ENCODE measurements at regions not wholly inside any gene's neighbourhood (a gene's known extent, or its start where the extent isn't known, plus 50 kb on each side); places are given as distances from the start of the nearest gene placed in this dataset.
"Not testable (repeated sequence)": the region's sequence is repeated elsewhere in the genome, so short reads cannot be mapped to it uniquely, and the experiment has no call there.

DNA sequence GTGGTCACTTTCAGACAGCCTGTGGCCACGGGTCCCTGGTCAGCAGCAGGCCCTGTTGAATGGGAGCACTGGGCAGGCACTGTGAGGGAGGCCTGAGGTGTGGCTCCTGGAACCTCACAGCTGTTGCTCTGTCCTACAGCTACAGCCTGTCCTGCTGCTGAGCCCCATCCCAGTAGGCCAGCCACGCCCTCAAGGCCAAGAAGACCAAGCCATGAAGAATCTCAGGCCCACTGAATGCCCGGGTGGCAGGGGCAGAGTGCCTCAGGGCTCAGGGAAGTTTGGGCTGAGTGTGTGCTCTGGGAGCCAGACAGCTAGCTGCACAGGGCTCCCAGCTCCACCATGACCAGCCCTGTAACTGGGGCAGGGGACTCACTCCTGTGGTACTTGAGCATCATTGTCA, 363.5 kb upstream of the NUPR2 start:
- H3K27me3 ChIP-seq (ENCODE audit: control insufficient read depth in 3 of 3, insufficient read depth in 3 of 3, low read length in 3 of 3) = no peaks in the 10 kb centered on the region
- 40 to 49% (median 44%) methylated on average over 3 of the region's 3 CpGs for WGBS, 3 donors
- no peaks in the 10 kb centered on the region for H3K36me3 ChIP-seq (ENCODE audit: control insufficient read depth in 3 of 3, insufficient read depth in 2 of 3, low read depth in 1 of 3, low read length in 3 of 3)
- no peaks in the 10 kb centered on the region for H3K4me1 ChIP-seq (ENCODE audit: control insufficient read depth in 3 of 3, insufficient read depth in 2 of 3, low read depth in 1 of 3, low read length in 2 of 3)
- FAIRE-seq (no peak), DNase-seq (no peak)
- no peak overlapping the region for H3K27ac ChIP-seq (ENCODE audit: low read depth in 1 of 3, low read length in 2 of 3)
- H3K4me3 ChIP-seq (ENCODE audit: low read depth in 1 of 3, low read length in 3 of 3) = no peak overlapping the region
- peaks cover 6 to 74% of the 10 kb centered on the region in 2 donors for H3K9me3 ChIP-seq (ENCODE audit: control insufficient read depth in 2 of 2, insufficient read depth in 1 of 2, low read depth in 1 of 2, low read length in 1 of 2)

GRCh38 chr7:56479136-56479535, 362.9 kb upstream of the NUPR2 start:
- FAIRE-seq (no peak), DNase-seq (no peak)
- H3K36me3 ChIP-seq (ENCODE audit: control insufficient read depth in 3 of 3, insufficient read depth in 2 of 3, low read depth in 1 of 3, low read length in 3 of 3) = no peaks in the 10 kb centered on the region
- H3K4me1 ChIP-seq (ENCODE audit: control insufficient read depth in 3 of 3, insufficient read depth in 2 of 3, low read depth in 1 of 3, low read length in 2 of 3) = no peaks in the 10 kb centered on the region
- no peak overlapping the region for H3K4me3 ChIP-seq (ENCODE audit: low read depth in 1 of 3, low read length in 3 of 3)
- no peak overlapping the region for H3K27ac ChIP-seq (ENCODE audit: low read depth in 1 of 3, low read length in 2 of 3)
- H3K27me3 ChIP-seq (ENCODE audit: control insufficient read depth in 3 of 3, insufficient read depth in 3 of 3, low read length in 3 of 3) = no peaks in the 10 kb centered on the region
- H3K9me3 ChIP-seq (ENCODE audit: control insufficient read depth in 2 of 2, insufficient read depth in 1 of 2, low read depth in 1 of 2, low read length in 1 of 2) = peaks cover 6 to 73% of the 10 kb centered on the region in 2 donors
- WGBS, 3 donors = 39 to 51% (median 50%) methylated on average over 2 of the region's 2 CpGs

- Histone ChIP-seq H3K9me3 (ENCODE audit: control insufficient read depth in 2 of 2, insufficient read depth in 1 of 2, low read depth in 1 of 2, low read length in 1 of 2) (peaks cover 4 to 72% of the 10 kb centered on the region in 2 donors), H3K27me3 (ENCODE audit: control insufficient read depth in 3 of 3, insufficient read depth in 3 of 3, low read length in 3 of 3) (no peaks in the 10 kb centered on the region), H3K4me3 (ENCODE audit: low read depth in 1 of 3, low read length in 3 of 3) (no peak overlapping the region), H3K36me3 (ENCODE audit: control insufficient read depth in 3 of 3, insufficient read depth in 2 of 3, low read depth in 1 of 3, low read length in 3 of 3) (no peaks in the 10 kb centered on the region), H3K4me1 (ENCODE audit: control insufficient read depth in 3 of 3, insufficient read depth in 2 of 3, low read depth in 1 of 3, low read length in 2 of 3) (no peaks in the 10 kb centered on the region), H3K27ac (ENCODE audit: low read depth in 1 of 3, low read length in 2 of 3) (no peak overlapping the region)
- 46 to 52% (median 46%) methylated on average over 6 of the region's 6 CpGs for WGBS, 3 donors
- no peak for DNase-seq
- FAIRE-seq = no peak
Observed at GRCh38 chr7:56474271-56474670, 358.1 kb upstream of the NUPR2 start.

- FAIRE-seq (no peak), DNase-seq (no peak)
- peaks cover 5 to 60% of the 10 kb centered on the region in 2 donors for H3K9me3 ChIP-seq (ENCODE audit: control insufficient read depth in 2 of 2, insufficient read depth in 1 of 2, low read depth in 1 of 2, low read length in 1 of 2)
- 51 to 56% (median 51%) methylated on average over 2 of the region's 2 CpGs for WGBS, 3 donors
- no peak overlapping the region for H3K4me3 ChIP-seq (ENCODE audit: low read depth in 1 of 3, low read length in 3 of 3)
- no peaks in the 10 kb centered on the region for H3K27me3 ChIP-seq (ENCODE audit: control insufficient read depth in 3 of 3, insufficient read depth in 3 of 3, low read length in 3 of 3)
- no peaks in the 10 kb centered on the region for H3K4me1 ChIP-seq (ENCODE audit: control insufficient read depth in 3 of 3, insufficient read depth in 2 of 3, low read depth in 1 of 3, low read length in 2 of 3)
- H3K27ac ChIP-seq (ENCODE audit: low read depth in 1 of 3, low read length in 2 of 3) = no peak overlapping the region
- no peaks in the 10 kb centered on the region for H3K36me3 ChIP-seq (ENCODE audit: control insufficient read depth in 3 of 3, insufficient read depth in 2 of 3, low read depth in 1 of 3, low read length in 3 of 3)
Observed at GRCh38 chr7:56471811-56472210, 355.6 kb upstream of the NUPR2 start.

DNA sequence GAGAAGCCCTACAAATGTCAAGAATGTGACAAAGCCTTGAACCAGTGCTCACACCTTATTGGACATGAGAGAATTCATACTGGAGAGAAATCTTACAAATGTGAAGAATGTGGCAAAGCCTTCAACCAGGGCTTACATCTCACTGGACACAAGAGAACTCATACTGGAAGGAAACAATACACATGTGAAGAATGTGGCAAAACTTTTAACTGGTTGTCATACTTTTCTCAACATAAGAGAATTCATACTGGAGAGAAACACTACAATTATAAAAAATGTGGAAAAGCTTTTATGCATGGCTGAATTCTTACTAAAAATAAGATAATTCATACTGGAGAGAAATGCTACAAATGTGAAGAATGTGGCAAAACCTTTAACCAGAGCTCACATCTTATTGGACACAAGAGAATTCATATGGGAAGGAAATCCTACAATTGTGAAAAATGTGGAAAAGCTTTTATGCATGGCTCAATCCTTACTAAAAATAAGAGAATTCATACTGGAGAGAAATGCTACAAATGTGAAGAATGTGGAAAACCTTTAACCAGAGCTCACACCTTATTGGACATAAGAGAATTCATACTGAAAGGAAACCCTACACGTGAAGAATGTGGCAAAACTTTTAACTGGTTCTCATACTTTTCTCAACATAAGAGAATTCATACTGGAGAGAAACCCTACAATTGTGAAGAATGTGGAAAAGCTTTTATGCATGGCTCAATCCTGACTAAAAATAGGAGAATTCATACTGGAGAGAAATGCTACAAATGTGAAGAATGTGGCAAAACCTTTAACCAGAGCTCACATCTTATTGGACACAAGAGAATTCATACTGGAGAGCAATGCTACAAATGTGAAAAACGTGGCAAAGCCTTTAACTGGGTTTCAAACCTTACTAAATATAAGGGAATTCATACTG, 350.6 kb upstream of the NUPR2 start:
- H3K36me3 ChIP-seq (ENCODE audit: control insufficient read depth in 3 of 3, insufficient read depth in 2 of 3, low read depth in 1 of 3, low read length in 3 of 3); H3K4me1 ChIP-seq (ENCODE audit: control insufficient read depth in 3 of 3, insufficient read depth in 2 of 3, low read depth in 1 of 3, low read length in 2 of 3); DNase-seq; H3K27ac ChIP-seq (ENCODE audit: low read depth in 1 of 3, low read length in 2 of 3); FAIRE-seq; H3K27me3 ChIP-seq (ENCODE audit: control insufficient read depth in 3 of 3, insufficient read depth in 3 of 3, low read length in 3 of 3); H3K4me3 ChIP-seq (ENCODE audit: low read depth in 1 of 3, low read length in 3 of 3): not testable (repeated sequence)
- peaks cover 8 to 27% of the 10 kb centered on the region in 2 donors for H3K9me3 ChIP-seq (ENCODE audit: control insufficient read depth in 2 of 2, insufficient read depth in 1 of 2, low read depth in 1 of 2, low read length in 1 of 2)
- 19 to 24% (median 20%) methylated on average over 2 of the region's 2 CpGs for whole genome bisulfite sequencing, 3 donors

DNA sequence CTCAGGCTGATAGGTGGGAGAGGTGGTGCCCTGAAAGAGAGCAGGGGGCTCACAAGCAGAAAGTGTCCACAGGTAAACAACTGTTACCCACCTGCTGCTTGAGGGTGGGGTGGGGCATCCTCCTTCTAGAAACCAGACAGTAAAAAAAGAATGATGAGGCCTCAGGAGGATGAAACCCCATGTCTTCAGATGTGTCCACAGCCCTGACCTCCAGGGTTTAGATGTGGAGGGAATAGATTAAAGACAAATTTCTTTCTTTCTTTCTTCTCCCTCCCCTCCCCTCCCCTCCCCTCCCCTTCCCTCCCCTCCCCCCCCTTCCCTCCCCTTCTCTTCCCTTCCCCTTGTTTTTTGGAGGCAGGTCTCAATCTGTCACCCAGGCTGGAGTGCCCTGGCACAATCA, 333.5 kb upstream of the NUPR2 start:
- Histone ChIP-seq H3K4me3 (ENCODE audit: low read depth in 1 of 3, low read length in 3 of 3) (no peak overlapping the region), H3K36me3 (ENCODE audit: control insufficient read depth in 3 of 3, insufficient read depth in 2 of 3, low read depth in 1 of 3, low read length in 3 of 3) (no peaks in the 10 kb centered on the region), H3K27me3 (ENCODE audit: control insufficient read depth in 3 of 3, insufficient read depth in 3 of 3, low read length in 3 of 3) (no peaks in the 10 kb centered on the region), H3K27ac (ENCODE audit: low read depth in 1 of 3, low read length in 2 of 3) (no peak overlapping the region), H3K4me1 (ENCODE audit: control insufficient read depth in 3 of 3, insufficient read depth in 2 of 3, low read depth in 1 of 3, low read length in 2 of 3) (no peaks in the 10 kb centered on the region), H3K9me3 (ENCODE audit: control insufficient read depth in 2 of 2, insufficient read depth in 1 of 2, low read depth in 1 of 2, low read length in 1 of 2) (peaks cover 3 to 31% of the 10 kb centered on the region in 2 donors)
- DNase-seq = no peak
- FAIRE-seq = no peak

DNA sequence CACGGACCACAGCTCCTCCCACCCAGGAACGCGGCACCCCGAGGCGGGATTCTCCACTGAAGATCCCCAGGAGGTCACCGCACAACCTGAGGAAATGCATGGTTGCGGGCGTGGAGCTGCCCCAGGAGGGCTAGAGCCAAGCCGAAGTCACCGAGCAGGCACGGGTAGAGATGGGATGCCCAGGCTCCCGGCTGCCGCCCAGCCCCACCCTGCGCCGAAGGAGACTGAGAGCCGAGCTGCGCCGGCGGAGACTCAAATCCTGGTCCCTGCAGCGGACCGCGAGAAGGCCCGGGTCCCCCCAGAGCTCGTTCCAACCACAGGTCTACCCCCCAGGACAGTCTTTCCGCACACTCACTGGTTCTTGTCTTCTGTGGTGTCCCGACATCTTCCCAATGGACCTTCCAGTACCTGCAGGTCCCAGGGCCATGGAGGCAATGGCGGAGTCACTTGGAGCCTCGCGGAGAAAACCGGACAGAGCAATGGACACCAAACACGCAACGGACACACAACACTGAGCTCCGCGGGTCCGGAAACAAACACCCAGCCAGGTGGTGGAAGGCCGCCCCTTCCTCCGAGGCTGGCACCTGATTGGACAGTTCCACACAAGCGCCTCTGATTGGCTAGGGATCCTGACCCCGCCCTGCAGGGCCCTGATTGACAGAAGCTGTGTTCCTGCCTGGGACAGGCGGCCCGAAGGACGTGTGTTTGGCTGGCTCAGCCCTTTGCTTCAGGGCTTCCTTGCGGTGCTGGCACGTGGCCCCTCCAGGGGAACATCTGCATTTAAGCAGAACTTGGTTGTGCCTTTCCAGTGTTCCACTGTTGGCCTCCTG, 331.9 kb upstream of the NUPR2 start:
- H3K4me1 ChIP-seq (ENCODE audit: control insufficient read depth in 3 of 3, insufficient read depth in 2 of 3, low read depth in 1 of 3, low read length in 2 of 3) = no peaks in the 10 kb centered on the region
- peaks cover 3 to 24% of the 10 kb centered on the region in 2 donors for H3K9me3 ChIP-seq (ENCODE audit: control insufficient read depth in 2 of 2, insufficient read depth in 1 of 2, low read depth in 1 of 2, low read length in 1 of 2)
- H3K27ac ChIP-seq (ENCODE audit: low read depth in 1 of 3, low read length in 2 of 3) = no peak overlapping the region
- WGBS, 3 donors = 44 to 54% (median 48%) methylated on average over 43 to 44 of the region's 44 CpGs
- DNase-seq (no peak), FAIRE-seq (no peak)
- H3K27me3 ChIP-seq (ENCODE audit: control insufficient read depth in 3 of 3, insufficient read depth in 3 of 3, low read length in 3 of 3) = no peaks in the 10 kb centered on the region
- no peak overlapping the region for H3K4me3 ChIP-seq (ENCODE audit: low read depth in 1 of 3, low read length in 3 of 3)
- no peaks in the 10 kb centered on the region for H3K36me3 ChIP-seq (ENCODE audit: control insufficient read depth in 3 of 3, insufficient read depth in 2 of 3, low read depth in 1 of 3, low read length in 3 of 3)

DNA sequence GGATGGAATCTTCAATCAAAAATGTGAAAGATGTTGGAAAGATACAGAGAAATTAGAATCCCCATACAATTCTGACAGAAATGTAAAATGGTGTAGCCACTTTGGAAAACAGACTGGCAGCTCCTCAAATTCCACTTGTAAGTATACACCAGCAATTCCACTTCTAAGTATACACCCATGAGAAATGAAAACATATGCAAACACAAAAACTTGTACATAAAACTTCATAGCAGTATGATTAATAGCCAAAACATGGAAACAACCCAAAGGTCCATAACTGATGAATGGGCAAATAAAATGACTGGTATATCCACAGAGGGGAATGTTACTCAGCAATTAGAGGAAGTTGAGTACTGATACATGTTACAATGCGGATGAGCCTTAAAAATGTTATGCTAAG, 304.3 kb upstream of the NUPR2 start:
- H3K36me3 ChIP-seq (ENCODE audit: control insufficient read depth in 3 of 3, insufficient read depth in 2 of 3, low read depth in 1 of 3, low read length in 3 of 3); FAIRE-seq; H3K4me3 ChIP-seq (ENCODE audit: low read depth in 1 of 3, low read length in 3 of 3); H3K27me3 ChIP-seq (ENCODE audit: control insufficient read depth in 3 of 3, insufficient read depth in 3 of 3, low read length in 3 of 3); H3K4me1 ChIP-seq (ENCODE audit: control insufficient read depth in 3 of 3, insufficient read depth in 2 of 3, low read depth in 1 of 3, low read length in 2 of 3); DNase-seq; H3K27ac ChIP-seq (ENCODE audit: low read depth in 1 of 3, low read length in 2 of 3); H3K9me3 ChIP-seq (ENCODE audit: control insufficient read depth in 2 of 2, insufficient read depth in 1 of 2, low read depth in 1 of 2, low read length in 1 of 2): not testable (repeated sequence)
- WGBS, 3 donors = 83 to 92% (median 86%) methylated on average over 1 of the region's 1 CpG
